Calu3 (cell line): ENCODE measurements at regions not wholly inside any gene's neighbourhood (a gene's known extent, or its start where the extent isn't known, plus 50 kb on each side); places are given as distances from the start of the nearest gene placed in this dataset.

Experiments used
- BruUV-seq: library from RNA; stranded (reverse); fragments of 400-500 nt; replicated peaks from 2 replicates; lab custom pipeline; 2021; lab: Mats Ljungman, UMichigan
- CTCF ChIA-PET: fragments of 300-600 bp; sonication (Branson Sonifier 250); formaldehyde crosslinking; loops from one replicate; lab custom pipeline; 2022; ENCODE audit warnings: antibody characterized with exemption; lab: Charles Lee
- DNase-seq: peaks from one replicate; pipeline ENCODE4 v3.0.0; 2022
- H3K27ac Mint-ChIP-seq: one replicate; pipeline ENCODE4 v1.8.0; 2022; ENCODE audit warnings: mixed read lengths; ENCODE audit not compliant: unreplicated experiment
- H3K27me3 Mint-ChIP-seq: one replicate; pipeline ENCODE4 v1.8.0; 2022; ENCODE audit warnings: mixed read lengths; ENCODE audit not compliant: unreplicated experiment
- H3K36me3 Mint-ChIP-seq: one replicate; pipeline ENCODE4 v1.8.0; 2022; ENCODE audit warnings: mild to moderate bottlenecking, moderate library complexity, mixed read lengths; ENCODE audit not compliant: insufficient read depth, unreplicated experiment
- H3K4me1 Mint-ChIP-seq: one replicate; pipeline ENCODE4 v1.8.0; 2022; ENCODE audit warnings: mild to moderate bottlenecking, low read depth, mixed read lengths; ENCODE audit not compliant: unreplicated experiment
- H3K4me3 Mint-ChIP-seq: one replicate; pipeline ENCODE4 v1.8.0; 2022; ENCODE audit warnings: mild to moderate bottlenecking, low read depth, moderate library complexity, mixed read lengths; ENCODE audit not compliant: unreplicated experiment
- H3K9me3 Mint-ChIP-seq: one replicate; pipeline ENCODE4 v1.8.0; 2022; ENCODE audit warnings: low read depth, mixed read lengths; ENCODE audit not compliant: unreplicated experiment
- intact Hi-C: fragments of 100-400 bp; cut with micrococcal nuclease; formaldehyde crosslinking; loops from one replicate; pipeline ENCODE4 v1.10.0; 2022; ENCODE audit not compliant: unreplicated experiment
- TF ChIP-seq, protein P1 (sequence below): fragments of 200-600 bp; IDR thresholded peaks from one replicate; pipeline ENCODE4 v1.8.0; 2022; ENCODE audit warnings: antibody characterized with exemption; ENCODE audit not compliant: unreplicated experiment

GRCh38 chr2:237185553-237185925 lies 99.8 kb downstream of the COPS8 start:
- H3K27me3 Mint-ChIP-seq, result peaks cover 13% of the 10 kb centered on the region
- H3K36me3 Mint-ChIP-seq, result no peaks in the 10 kb centered on the region
- CTCF ChIA-PET, result no interaction called here

GRCh38 chr2:237189799-237190198 lies 104.1 kb downstream of the COPS8 start:
- no peaks in the 10 kb centered on the region for H3K9me3 Mint-ChIP-seq
- peaks cover 18% of the 10 kb centered on the region for H3K27me3 Mint-ChIP-seq
- peaks cover 2% of the 10 kb centered on the region for H3K4me1 Mint-ChIP-seq
- no peak overlapping the region for H3K27ac Mint-ChIP-seq
- H3K4me3 Mint-ChIP-seq, result no peak overlapping the region
- no peak for DNase-seq
- CTCF ChIA-PET, result no interaction called here
- TF ChIP-seq, protein P1, sequence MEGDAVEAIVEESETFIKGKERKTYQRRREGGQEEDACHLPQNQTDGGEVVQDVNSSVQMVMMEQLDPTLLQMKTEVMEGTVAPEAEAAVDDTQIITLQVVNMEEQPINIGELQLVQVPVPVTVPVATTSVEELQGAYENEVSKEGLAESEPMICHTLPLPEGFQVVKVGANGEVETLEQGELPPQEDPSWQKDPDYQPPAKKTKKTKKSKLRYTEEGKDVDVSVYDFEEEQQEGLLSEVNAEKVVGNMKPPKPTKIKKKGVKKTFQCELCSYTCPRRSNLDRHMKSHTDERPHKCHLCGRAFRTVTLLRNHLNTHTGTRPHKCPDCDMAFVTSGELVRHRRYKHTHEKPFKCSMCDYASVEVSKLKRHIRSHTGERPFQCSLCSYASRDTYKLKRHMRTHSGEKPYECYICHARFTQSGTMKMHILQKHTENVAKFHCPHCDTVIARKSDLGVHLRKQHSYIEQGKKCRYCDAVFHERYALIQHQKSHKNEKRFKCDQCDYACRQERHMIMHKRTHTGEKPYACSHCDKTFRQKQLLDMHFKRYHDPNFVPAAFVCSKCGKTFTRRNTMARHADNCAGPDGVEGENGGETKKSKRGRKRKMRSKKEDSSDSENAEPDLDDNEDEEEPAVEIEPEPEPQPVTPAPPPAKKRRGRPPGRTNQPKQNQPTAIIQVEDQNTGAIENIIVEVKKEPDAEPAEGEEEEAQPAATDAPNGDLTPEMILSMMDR, result no peak
- BruUV-seq, result no TSS peak
- intact Hi-C loops, result no loop called here
- no peaks in the 10 kb centered on the region for H3K36me3 Mint-ChIP-seq

More at GRCh38 chr2:237185553-237185925, 99.8 kb downstream of the COPS8 start:
- TF ChIP-seq, protein P1, result no peak
- Mint-ChIP-seq H3K4me3 (no peak overlapping the region), H3K27ac (no peak overlapping the region), H3K9me3 (no peaks in the 10 kb centered on the region), H3K4me1 (peaks cover 18% of the 10 kb centered on the region)
- intact Hi-C loops, result no loop called here
- DNase-seq, result no peak
- no TSS peak for BruUV-seq

- H3K9me3 Mint-ChIP-seq, result no peaks in the 10 kb centered on the region
- H3K36me3 Mint-ChIP-seq, result no peaks in the 10 kb centered on the region
- no peak overlapping the region for H3K4me3 Mint-ChIP-seq
- DNase-seq, result no peak
- TF ChIP-seq, protein P1, result no peak
- intact Hi-C loops, result no loop called here
- H3K4me1 Mint-ChIP-seq, result peaks cover 3% of the 10 kb centered on the region
- no TSS peak for BruUV-seq
- H3K27ac Mint-ChIP-seq, result no peak overlapping the region
- H3K27me3 Mint-ChIP-seq, result peaks cover 18% of the 10 kb centered on the region
- CTCF ChIA-PET, result interaction anchor here (0.7 to 1.0 kb wide), 2 partner anchors 11 to 20 kb away, joined by 3 read pairs; no protein-coding TSS in a partner anchor
These were observed 105.5 kb downstream of the COPS8 start for GRCh38 chr2:237190966-237191713.

GRCh38 chr2:237191714-237192081 lies 106.0 kb downstream of the COPS8 start:
- BruUV-seq, result no TSS peak
- H3K4me1 Mint-ChIP-seq, result peaks cover 9% of the 10 kb centered on the region
- no peaks in the 10 kb centered on the region for H3K9me3 Mint-ChIP-seq
- H3K27me3 Mint-ChIP-seq, result peaks cover 18% of the 10 kb centered on the region
- CTCF ChIA-PET, result interaction anchor here (0.6 to 1.2 kb wide), 4 partner anchors 11 to 21 kb away, joined by 3 read pairs; no protein-coding TSS in a partner anchor
- TF ChIP-seq, protein P1, result no peak
- H3K36me3 Mint-ChIP-seq, result no peaks in the 10 kb centered on the region
- H3K27ac Mint-ChIP-seq, result no peak overlapping the region
- no peak for DNase-seq
- intact Hi-C loops, result no loop called here
- H3K4me3 Mint-ChIP-seq, result no peak overlapping the region
